Stimulated activated CD8-positive, alpha-beta memory T cell treated with anti-CD3 and anti-CD28 coated beads, Interleukin-15, amount 100 ng/mL, for 1 hour (primary cell): ENCODE measurements at regions not wholly inside any gene's neighbourhood (a gene's known extent, or its start where the extent isn't known, plus 50 kb on each side); places are given as distances from the start of the nearest gene placed in this dataset.

Experiments
- DNase-seq: peaks from one replicate; pipeline ENCODE4 v3.0.0-alpha.2; 2020; ENCODE audit warnings: low read depth

DNA sequence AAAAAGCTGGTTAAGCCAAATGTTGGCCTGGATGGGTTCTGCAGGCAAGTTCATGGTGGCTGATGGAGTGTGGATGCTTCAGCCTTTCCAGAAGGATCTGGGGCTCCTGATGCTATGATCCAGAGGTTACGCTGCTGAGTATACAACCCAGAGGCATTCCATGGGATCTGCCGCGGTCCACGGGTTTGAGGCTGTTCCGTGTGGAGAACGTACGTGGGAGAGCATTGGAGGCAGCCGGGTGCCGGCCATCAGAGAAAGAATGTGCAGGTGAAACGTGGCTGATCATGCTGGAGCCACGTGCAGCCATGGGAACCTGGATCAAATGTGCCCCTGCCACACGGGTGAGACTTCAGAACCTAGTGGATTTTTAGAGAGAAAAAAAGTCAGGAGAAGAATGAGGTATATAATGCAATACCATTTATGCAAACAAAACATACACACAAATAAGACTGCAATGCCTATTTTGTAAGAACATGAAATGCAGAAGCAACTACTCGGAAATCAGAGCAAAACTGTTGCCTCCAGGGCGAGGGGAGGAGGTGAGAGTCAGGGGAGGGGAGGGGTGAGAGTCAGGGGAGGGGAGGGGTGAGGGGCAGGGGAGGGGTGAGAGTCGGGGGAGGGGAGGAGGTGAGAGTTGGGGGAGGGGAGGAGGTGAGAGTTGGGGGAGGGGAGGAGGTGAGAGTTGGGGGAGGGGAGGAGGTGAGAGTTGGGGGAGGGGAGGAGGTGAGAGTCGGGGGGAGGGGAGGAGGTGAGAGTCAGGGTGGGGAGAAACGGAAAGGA is 116.5 kb upstream of the C1orf174 start:
- no peak for DNase-seq

- no peak for DNase-seq
Observed at GRCh38 chr1:4017636-4018365, 117.7 kb upstream of the C1orf174 start.

DNA sequence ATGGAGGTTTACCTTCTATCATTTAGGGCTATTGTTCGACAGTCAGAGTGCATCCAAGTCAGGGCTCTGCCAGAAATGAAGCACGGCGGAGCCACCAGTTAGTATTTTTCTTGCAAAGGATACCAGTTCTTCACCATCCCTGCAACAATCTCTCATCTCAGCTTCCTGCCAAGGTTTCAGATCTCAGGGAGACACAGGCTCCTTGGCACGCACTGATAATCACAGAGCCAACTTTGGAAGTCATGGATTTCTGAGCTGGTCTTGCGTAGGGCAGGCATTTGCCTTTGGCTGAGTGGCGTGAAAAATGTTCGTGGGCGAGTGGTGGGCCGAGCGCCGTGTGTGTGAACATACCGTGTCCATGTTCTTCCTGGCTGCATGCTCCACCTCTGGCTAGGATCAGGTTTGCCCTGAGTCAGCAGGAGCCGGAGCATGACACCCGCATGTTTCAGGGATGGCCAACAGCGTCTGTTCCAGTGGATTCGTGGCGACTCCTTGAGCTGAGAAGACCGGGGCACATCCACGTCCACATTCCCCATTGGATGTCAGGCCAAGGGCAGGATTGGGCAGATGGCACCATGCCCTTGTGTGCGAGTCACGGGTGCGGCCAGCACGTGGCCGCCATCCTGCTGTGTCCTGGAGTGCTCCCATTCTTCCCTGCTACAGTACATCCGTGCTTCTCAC is 118.5 kb upstream of the C1orf174 start:
- no peak for DNase-seq

- DNase-seq = no peak
Observed at GRCh38 chr1:4019147-4019521, 119.1 kb upstream of the C1orf174 start.

DNA sequence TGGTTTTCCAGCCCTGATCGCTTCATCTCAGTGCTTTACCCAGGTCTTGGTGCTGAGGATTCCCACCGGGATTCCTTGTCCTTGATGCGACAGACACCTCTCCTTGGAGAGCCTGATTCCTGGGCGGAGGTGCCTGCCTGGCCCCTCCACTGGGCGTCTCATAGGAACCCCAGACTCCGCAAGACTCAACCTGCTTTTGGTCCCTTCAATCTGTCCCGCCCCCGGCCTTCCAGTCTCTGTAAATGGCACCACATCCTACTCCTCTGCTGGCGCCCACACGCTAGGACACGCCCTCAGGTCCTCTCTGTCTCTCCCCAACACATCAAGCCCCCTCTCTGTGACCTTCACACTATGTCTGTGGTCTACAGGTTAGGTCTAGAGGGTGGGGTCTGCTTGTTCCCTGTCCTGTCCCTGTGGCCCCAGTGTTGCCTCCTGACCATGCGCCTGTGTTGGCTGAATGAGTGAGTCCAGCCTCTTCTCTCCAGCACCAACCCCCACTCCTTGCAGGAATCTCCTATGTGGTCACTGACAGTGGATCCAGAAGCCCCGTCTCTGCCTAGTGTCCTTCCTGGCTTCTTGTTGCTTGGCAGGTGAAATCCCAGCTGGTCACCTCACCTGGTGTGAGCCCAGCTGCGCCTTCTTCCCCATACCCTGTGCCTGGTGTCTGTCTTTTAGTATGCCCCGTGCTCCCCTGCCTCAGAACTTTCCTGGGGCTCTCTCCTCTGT is 119.7 kb upstream of the C1orf174 start:
- DNase-seq = no peak

GRCh38 chr1:4020449-4020848 is 120.4 kb upstream of the C1orf174 start:
- DNase-seq = no peak

GRCh38 chr1:4021136-4021973 is 121.3 kb upstream of the C1orf174 start:
- DNase-seq = no peak

GRCh38 chr1:4021974-4022268 is 121.8 kb upstream of the C1orf174 start:
- no peak for DNase-seq

DNA sequence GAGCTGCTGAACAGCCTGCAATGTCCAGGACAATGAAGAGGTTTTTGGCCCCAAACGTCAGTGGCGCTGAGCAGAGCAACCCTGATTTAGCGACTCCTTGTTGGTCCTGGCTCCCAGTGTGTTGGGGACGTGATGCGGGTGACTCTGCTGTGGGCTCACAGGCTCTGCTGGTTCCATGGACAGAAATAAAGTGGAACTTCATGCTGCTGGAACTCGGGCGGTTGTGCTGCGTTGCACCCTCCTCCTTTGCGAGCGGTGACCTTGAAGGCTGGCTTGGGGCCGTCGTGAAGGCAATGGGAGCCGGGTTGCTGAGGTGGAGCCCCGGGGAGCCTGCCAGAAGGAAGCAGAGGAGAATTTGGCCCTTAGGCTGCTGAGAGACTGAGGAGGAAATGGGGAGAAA is 122.6 kb upstream of the C1orf174 start:
- no peak for DNase-seq

DNA sequence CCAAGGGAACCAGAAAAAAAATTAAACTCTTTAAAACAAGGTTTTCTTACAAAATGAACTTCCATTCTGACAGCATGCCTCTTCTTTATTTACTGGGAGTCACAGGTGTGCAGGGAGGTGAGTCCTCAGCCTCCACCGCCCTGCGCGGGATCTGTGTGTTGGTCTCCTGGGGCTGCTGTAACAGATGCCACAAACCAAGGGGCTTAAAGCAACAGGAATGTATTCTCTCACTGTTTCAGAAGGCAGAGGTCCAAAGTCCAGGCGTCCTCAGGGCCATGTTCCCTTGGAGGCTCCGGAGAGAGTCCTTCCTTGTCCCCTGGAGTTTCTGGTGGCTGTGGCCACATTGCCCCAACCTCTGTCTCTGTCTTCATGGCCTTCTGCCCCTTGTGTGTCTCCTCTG is 123.6 kb upstream of the C1orf174 start:
- DNase-seq = no peak

GRCh38 chr1:4024811-4025210 is 124.7 kb upstream of the C1orf174 start:
- DNase-seq = no peak

GRCh38 chr1:4025752-4026151 is 125.7 kb upstream of the C1orf174 start:
- DNase-seq = no peak

DNA sequence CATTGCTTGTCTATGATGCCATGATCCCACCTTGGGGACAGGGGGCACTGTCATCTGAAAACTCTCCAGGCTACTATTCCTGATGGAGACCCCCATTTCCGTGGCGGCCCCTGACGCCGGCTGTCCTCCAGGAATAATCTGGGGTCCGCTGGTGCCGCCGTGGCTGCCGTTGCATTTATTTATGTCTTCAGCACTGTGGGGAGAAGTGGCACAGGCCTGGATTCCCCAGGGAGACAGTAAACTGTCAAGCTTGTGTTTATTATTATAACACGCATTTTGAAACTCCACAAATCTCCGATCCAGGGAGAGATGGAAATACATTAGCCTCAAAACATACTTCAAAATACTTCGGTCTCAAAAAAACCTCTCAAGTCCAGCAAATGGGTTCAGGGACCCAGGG is 126.9 kb upstream of the C1orf174 start:
- no peak for DNase-seq

GRCh38 chr1:4027492-4028138 is 127.5 kb upstream of the C1orf174 start:
- no peak for DNase-seq

DNA sequence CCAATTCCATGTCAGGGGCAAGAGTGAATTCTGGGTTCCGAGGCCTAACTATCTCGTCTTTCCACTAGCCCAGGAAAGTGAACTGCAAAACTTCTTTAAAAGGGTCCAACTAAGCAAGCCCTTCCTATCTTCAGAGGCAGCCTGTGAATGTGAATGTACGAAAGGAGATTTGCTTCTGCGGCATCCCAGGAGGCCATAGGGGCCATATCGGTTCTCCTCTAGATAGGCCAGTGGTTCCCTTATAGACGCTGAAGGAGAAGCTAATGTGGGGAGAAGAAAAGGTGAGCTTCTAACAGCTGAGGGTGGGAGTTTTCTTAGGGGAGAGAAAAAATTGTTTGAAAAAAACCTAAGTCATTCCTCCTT is 128.0 kb upstream of the C1orf174 start:
- no peak for DNase-seq

- no peak for DNase-seq
Observed at GRCh38 chr1:4029376-4029775, 129.3 kb upstream of the C1orf174 start.

GRCh38 chr1:4032571-4032970 is 132.5 kb upstream of the C1orf174 start:
- DNase-seq = no peak

GRCh38 chr1:4033129-4033676 is 133.1 kb upstream of the C1orf174 start:
- DNase-seq = no peak

GRCh38 chr1:4033713-4034112 is 133.6 kb upstream of the C1orf174 start:
- no peak for DNase-seq

GRCh38 chr1:4034318-4034887 is 134.3 kb upstream of the C1orf174 start:
- no peak for DNase-seq

GRCh38 chr1:4044967-4045366 is 144.9 kb upstream of the C1orf174 start:
- no peak for DNase-seq
